ENCODE measurements at regions not wholly inside any gene's neighbourhood (a gene's known extent, or its start where the extent isn't known, plus 50 kb on each side); places are given as distances from the start of the nearest gene placed in this dataset.

DNA sequence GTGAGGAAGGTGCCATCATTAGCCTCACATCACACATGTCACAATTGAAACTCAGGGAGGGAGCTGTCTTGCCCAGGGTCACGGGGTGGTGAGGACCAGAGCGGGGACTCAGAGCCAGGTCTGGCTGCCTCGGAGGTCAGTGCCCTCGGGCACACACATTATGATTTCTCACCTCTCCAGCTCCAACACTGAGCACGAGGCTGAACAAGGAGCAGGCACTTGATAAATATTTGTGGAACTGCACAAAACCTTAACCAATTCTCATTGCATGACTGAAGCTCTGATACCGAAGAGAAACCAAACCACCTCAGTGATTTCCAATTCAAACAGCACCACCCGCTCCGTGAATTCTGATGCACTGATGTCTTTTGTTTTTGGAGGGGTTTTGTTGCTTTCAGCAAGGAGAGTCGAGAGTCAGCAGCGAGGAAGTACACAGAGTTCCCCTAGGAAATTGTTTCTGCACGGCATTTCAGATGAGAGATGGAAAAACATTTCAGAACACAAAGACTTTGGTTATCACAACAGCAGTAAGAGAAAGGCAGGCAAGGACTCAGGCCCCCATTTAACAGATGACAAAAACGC is 55.3 kb upstream of the ZMIZ1 start:
- TF ChIP-seq, protein P1, sequence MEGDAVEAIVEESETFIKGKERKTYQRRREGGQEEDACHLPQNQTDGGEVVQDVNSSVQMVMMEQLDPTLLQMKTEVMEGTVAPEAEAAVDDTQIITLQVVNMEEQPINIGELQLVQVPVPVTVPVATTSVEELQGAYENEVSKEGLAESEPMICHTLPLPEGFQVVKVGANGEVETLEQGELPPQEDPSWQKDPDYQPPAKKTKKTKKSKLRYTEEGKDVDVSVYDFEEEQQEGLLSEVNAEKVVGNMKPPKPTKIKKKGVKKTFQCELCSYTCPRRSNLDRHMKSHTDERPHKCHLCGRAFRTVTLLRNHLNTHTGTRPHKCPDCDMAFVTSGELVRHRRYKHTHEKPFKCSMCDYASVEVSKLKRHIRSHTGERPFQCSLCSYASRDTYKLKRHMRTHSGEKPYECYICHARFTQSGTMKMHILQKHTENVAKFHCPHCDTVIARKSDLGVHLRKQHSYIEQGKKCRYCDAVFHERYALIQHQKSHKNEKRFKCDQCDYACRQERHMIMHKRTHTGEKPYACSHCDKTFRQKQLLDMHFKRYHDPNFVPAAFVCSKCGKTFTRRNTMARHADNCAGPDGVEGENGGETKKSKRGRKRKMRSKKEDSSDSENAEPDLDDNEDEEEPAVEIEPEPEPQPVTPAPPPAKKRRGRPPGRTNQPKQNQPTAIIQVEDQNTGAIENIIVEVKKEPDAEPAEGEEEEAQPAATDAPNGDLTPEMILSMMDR (IDR thresholded peaks at IDR 0.05), result no peak
- no peak for TF ChIP-seq ZFX (IDR thresholded peaks at IDR 0.05; ENCODE audit: borderline replicate concordance)

Data from 22Rv1 (cell line).